ENCODE measurements at regions not wholly inside any gene's neighbourhood (a gene's known extent, or its start where the extent isn't known, plus 50 kb on each side); places are given as distances from the start of the nearest gene placed in this dataset.
A peak's percentile ranks its signal among the peaks of the same experiment; 100 is the strongest.

GRCh38 chr6:105550955-105551620, 148.2 kb upstream of the PREP start:
- TF ChIP-seq MAFF (IDR thresholded peaks at IDR 0.05; ENCODE audit: low read depth, low read length) (peak; percentile 70), ZNF660 (CRISPR knock-in tag; IDR thresholded peaks at IDR 0.05; ENCODE audit: borderline replicate concordance, low read depth) (no peak), SIN3B (IDR thresholded peaks at IDR 0.05; ENCODE audit: low read length) (no peak), GATAD1 (CRISPR knock-in tag; IDR thresholded peaks at IDR 0.05) (no peak), MAFK (conservative IDR thresholded peaks at IDR 0.05 in 1 of 2, IDR thresholded peaks at IDR 0.05 in 1 of 2; ENCODE audit: low read length in 2 of 2) (peak; percentile 50 to 82; a peak in 3 of 4 replicates)
- no peak overlapping the region for H3K27ac ChIP-seq (ENCODE audit: extremely low read length, insufficient read depth, low read length)
- POLR2A ChIA-PET = no interaction called here
- no peak overlapping the region for H2AFZ ChIP-seq (ENCODE audit: low read length)
- in situ Hi-C loops (cut with HindIII; ENCODE audit: extremely low pct_ligation_motif_present, low pct_unique_long_range_greater_than_20kb) = no loop called here
- no TSS peak for BruUV-seq (replicated peaks)
- peaks cover 0 to 7% of the 10 kb centered on the region in 2 experiments; a peak in 1 of 5 replicates for H3K27me3 ChIP-seq (ENCODE audit: control insufficient read depth in 1 of 2, insufficient read depth in 2 of 2, low read length in 2 of 2)
- H3K9ac ChIP-seq (ENCODE audit: insufficient read depth, low read depth, low read length) = no peak overlapping the region
- H3K9me3 ChIP-seq (ENCODE audit: low read length) = no peaks in the 10 kb centered on the region
- H4K20me1 ChIP-seq (ENCODE audit: insufficient read depth, low read length) = no peaks in the 10 kb centered on the region
- FAIRE-seq (no peak), ATAC-seq (no peak), DNase-seq (ENCODE audit: low spot score) (no peak)
- 43% methylated on average over 5 of the region's 5 CpGs for WGBS (ENCODE audit: low lambda C conversion rate)
- H3K36me3 ChIP-seq (replicated peaks in 1 of 2; ENCODE audit: control insufficient read depth in 1 of 2, insufficient read depth in 2 of 2, low read length in 2 of 2) = no peaks in the 10 kb centered on the region
- H3K79me2 ChIP-seq (ENCODE audit: insufficient read depth, low read length) = no peaks in the 10 kb centered on the region
- H3K4me3 ChIP-seq (replicated peaks in 1 of 3; ENCODE audit: insufficient read depth in 1 of 3, low read depth in 2 of 3, low read length in 3 of 3) = no peak overlapping the region
- H3K4me2 ChIP-seq (ENCODE audit: low read depth, low read length) = no peak overlapping the region
- intact Hi-C loops (cut with micrococcal nuclease; ENCODE audit: unreplicated experiment) = no loop called here
- H3K4me1 ChIP-seq (ENCODE audit: insufficient read depth, low read length) = no peaks in the 10 kb centered on the region
- CTCF ChIA-PET (ENCODE audit: low intra/inter-chr PET ratio, low total read pairs) = no interaction called here

GRCh38 chr6:105546754-105547153, 143.9 kb upstream of the PREP start:
- 0% methylated on average over 2 of the region's 2 CpGs for WGBS (ENCODE audit: low lambda C conversion rate)
- DNase-seq (ENCODE audit: low spot score) (no peak), FAIRE-seq (no peak), ATAC-seq (no peak)
- no peaks in the 10 kb centered on the region for H3K36me3 ChIP-seq (replicated peaks in 1 of 2; ENCODE audit: control insufficient read depth in 1 of 2, insufficient read depth in 2 of 2, low read length in 2 of 2)
- no peaks in the 10 kb centered on the region for H4K20me1 ChIP-seq (ENCODE audit: insufficient read depth, low read length)
- in situ Hi-C loops (cut with HindIII; ENCODE audit: extremely low pct_ligation_motif_present, low pct_unique_long_range_greater_than_20kb) (no loop called here), intact Hi-C loops (cut with micrococcal nuclease; ENCODE audit: unreplicated experiment) (no loop called here)
- ChIA-PET CTCF (ENCODE audit: low intra/inter-chr PET ratio, low total read pairs) (no interaction called here), POLR2A (no interaction called here)
- H2AFZ ChIP-seq (ENCODE audit: low read length) = no peak overlapping the region
- no peak overlapping the region for H3K9ac ChIP-seq (ENCODE audit: insufficient read depth, low read depth, low read length)
- H3K27ac ChIP-seq (ENCODE audit: extremely low read length, insufficient read depth, low read length) = no peak overlapping the region
- no peaks in the 10 kb centered on the region for H3K9me3 ChIP-seq (ENCODE audit: low read length)
- H3K4me3 ChIP-seq (replicated peaks in 1 of 3; ENCODE audit: insufficient read depth in 1 of 3, low read depth in 2 of 3, low read length in 3 of 3) = no peak overlapping the region
- H3K4me2 ChIP-seq (ENCODE audit: low read depth, low read length) = no peak overlapping the region
- BruUV-seq (replicated peaks) = no TSS peak
- H3K27me3 ChIP-seq (ENCODE audit: control insufficient read depth in 1 of 2, insufficient read depth in 2 of 2, low read length in 2 of 2) = peaks cover 0 to 2% of the 10 kb centered on the region in 2 experiments; a peak in 1 of 5 replicates
- H3K4me1 ChIP-seq (ENCODE audit: insufficient read depth, low read length) = no peaks in the 10 kb centered on the region
- no peaks in the 10 kb centered on the region for H3K79me2 ChIP-seq (ENCODE audit: insufficient read depth, low read length)
- TF ChIP-seq ZNF33B (CRISPR knock-in tag; IDR thresholded peaks at IDR 0.05) (no peak), ZBTB20 (CRISPR knock-in tag; IDR thresholded peaks at IDR 0.05; ENCODE audit: borderline replicate concordance, low read depth) (no peak), KDM5B (CRISPR knock-in tag; IDR thresholded peaks at IDR 0.05; ENCODE audit: borderline replicate concordance) (no peak), ZNF143 (CRISPR knock-in tag; IDR thresholded peaks at IDR 0.05) (no peak), MTA3 (CRISPR knock-in tag; IDR thresholded peaks at IDR 0.05) (no peak), ZNF256 (CRISPR knock-in tag; conservative IDR thresholded peaks at IDR 0.05) (no peak), MXD1 (CRISPR knock-in tag; IDR thresholded peaks at IDR 0.05) (no peak), ZXDC (CRISPR knock-in tag; IDR thresholded peaks at IDR 0.05) (no peak)
- TF ChIP-seq, protein P1, sequence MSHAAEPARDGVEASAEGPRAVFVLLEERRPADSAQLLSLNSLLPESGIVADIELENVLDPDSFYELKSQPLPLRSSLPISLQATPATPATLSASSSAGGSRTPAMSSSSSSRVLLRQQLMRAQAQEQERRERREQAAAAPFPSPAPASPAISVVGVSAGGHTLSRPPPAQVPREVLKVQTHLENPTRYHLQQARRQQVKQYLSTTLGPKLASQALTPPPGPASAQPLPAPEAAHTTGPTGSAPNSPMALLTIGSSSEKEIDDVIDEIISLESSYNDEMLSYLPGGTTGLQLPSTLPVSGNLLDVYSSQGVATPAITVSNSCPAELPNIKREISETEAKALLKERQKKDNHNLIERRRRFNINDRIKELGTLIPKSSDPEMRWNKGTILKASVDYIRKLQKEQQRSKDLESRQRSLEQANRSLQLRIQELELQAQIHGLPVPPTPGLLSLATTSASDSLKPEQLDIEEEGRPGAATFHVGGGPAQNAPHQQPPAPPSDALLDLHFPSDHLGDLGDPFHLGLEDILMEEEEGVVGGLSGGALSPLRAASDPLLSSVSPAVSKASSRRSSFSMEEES (CRISPR knock-in tag; IDR thresholded peaks at IDR 0.05) = no peak
